A549 (cell line): ENCODE measurements at regions not wholly inside any gene's neighbourhood (a gene's known extent, or its start where the extent isn't known, plus 50 kb on each side); places are given as distances from the start of the nearest gene placed in this dataset.

Source experiments
- BHLHE40 ChIP-seq: IDR thresholded peaks from 2 replicates; pipeline ENCODE4 v1.6.1; 2012; ENCODE audit warnings: low read depth, low read length, inconsistent platforms
- CEBPB ChIP-seq, 2 experiments: fragments of >200 bp in 1 of 2; sonication (Bioruptor Twin) in 1 of 2; formaldehyde crosslinking in 1 of 2; IDR thresholded peaks; 2 replicates each; pipeline ENCODE4 v1.6.1; 2012 to 2016
- CTCF ChIP-seq: fragments of >200 bp; sonication (Bioruptor Twin); formaldehyde crosslinking; IDR thresholded peaks from 3 replicates; pipeline ENCODE4 v1.5.1; 2016
- EP300 ChIP-seq, 2 experiments: fragments of >200 bp; sonication (Bioruptor Twin); formaldehyde crosslinking; IDR thresholded peaks; 2 replicates in 1 of 2; 3 replicates in 1 of 2; pipeline ENCODE4 v1.6.1; 2016 to 2017
- HMGXB4 ChIP-seq: fragments of 250-450 bp; sonication (Bioruptor Pico); IDR thresholded peaks from 2 replicates; pipeline ENCODE4 v1.5.0; 2021; ENCODE audit warnings: mild to moderate bottlenecking, moderate library complexity, borderline replicate concordance
- MAFK ChIP-seq: fragments of 450-650 bp; IDR thresholded peaks from 2 replicates; pipeline ENCODE4 v1.6.1; 2014; ENCODE audit not compliant: partially characterized antibody
- MAX ChIP-seq: IDR thresholded peaks from 2 replicates; pipeline ENCODE4 v1.6.1; 2012
- POLR2A ChIP-seq: IDR thresholded peaks from 2 replicates; pipeline ENCODE4 v1.6.1; 2012; ENCODE audit warnings: mild to moderate bottlenecking, low read length
- ZFP36 ChIP-seq: fragments of 450-650 bp; IDR thresholded peaks from 2 replicates; pipeline ENCODE4 v1.6.1; 2014; ENCODE audit warnings: borderline replicate concordance; ENCODE audit not compliant: partially characterized antibody

GRCh38 chr1:209522826-209523225 lies 60.7 kb upstream of the CAMK1G start:
- TF ChIP-seq CEBPB (IDR thresholded peaks at IDR 0.05) (no peak), CTCF (no peak), HMGXB4 (no peak), POLR2A (no peak), MAFK (no peak), EP300 (IDR thresholded peaks at IDR 0.05) (no peak), ZFP36 (no peak), MAX (no peak), BHLHE40 (no peak)
